ENCODE measurements at regions not wholly inside any gene's neighbourhood (a gene's known extent, or its start where the extent isn't known, plus 50 kb on each side); places are given as distances from the start of the nearest gene placed in this dataset.
A peak's percentile ranks its signal among the peaks of the same experiment; 100 is the strongest.
"Not testable (repeated sequence)": the region's sequence is repeated elsewhere in the genome, so short reads cannot be mapped to it uniquely, and the experiment has no call there.

- Mint-ChIP-seq H3K27ac (peak overlapping the region; percentile 23 to 80 (median 47)), H3K9me3 (no peaks in the 10 kb centered on the region), H3K27me3 (ENCODE audit: low read depth) (no peaks in the 10 kb centered on the region), H3K4me3 (no peak overlapping the region), H3K36me3 (ENCODE audit: low read depth) (no peaks in the 10 kb centered on the region), H3K4me1 (peaks cover 44% of the 10 kb centered on the region)
- TF ChIP-seq CTCF (IDR thresholded peaks at IDR 0.05; ENCODE audit: unreplicated experiment in 3 of 3), result no peak
Observed at GRCh38 chr15:35697549-35698299, 151.8 kb upstream of the DPH6 start.

DNA sequence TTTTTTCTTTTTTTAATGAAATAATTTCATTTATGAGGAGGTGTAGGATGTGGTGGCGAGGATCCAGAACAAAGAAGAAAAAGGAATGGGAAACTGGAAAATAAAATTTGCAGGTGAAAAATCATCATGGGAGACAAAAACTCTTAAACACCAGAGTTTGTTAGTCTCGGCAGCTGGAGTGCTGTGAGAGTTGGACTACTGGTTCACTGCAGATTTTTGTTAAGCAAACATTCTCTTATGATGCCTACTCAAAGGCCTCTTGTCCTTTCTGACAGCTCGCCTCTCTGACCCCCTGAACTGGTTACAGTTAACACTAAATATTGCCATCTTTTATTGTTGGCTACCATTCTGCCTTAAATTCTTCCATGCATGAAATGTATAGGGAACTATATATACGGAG lies 152.4 kb upstream of the DPH6 start:
- H3K9me3 Mint-ChIP-seq, result no peaks in the 10 kb centered on the region
- TF ChIP-seq CTCF (IDR thresholded peaks at IDR 0.05; ENCODE audit: unreplicated experiment in 3 of 3), result no peak
- no peak overlapping the region for H3K4me3 Mint-ChIP-seq
- peaks cover 41% of the 10 kb centered on the region for H3K4me1 Mint-ChIP-seq
- H3K27ac Mint-ChIP-seq, result peak overlapping the region; percentile 23 to 80 (median 47)
- no peaks in the 10 kb centered on the region for H3K36me3 Mint-ChIP-seq (ENCODE audit: low read depth)
- no peaks in the 10 kb centered on the region for H3K27me3 Mint-ChIP-seq (ENCODE audit: low read depth)

DNA sequence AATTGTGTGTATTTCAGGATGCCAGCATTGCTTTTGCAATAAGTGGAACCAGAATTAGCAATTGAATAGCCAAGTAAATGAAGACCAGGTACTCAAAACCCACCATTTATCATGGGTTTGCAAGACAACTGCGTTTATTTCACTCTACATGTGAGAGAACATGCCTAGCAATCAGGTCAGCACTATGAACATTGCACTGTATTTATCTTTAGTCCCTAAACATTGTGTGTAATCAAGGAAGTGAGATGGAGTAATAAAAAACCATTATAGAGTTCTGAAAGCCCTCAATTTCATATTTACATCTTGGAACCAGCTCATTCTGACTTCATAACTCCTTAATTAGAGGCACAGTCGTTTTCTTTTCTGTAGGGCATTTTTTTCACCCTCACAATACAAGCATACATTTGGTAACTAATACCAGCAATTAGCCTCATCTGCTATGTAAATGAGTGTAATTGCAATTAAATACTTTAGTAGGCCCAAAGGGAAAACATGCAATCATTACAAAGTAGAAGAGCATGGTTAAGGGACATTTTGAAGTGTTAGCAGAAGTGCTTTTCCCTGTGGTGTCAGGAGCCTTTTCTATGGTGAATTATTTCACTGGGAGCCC lies 153.1 kb upstream of the DPH6 start:
- Mint-ChIP-seq H3K4me1 (peaks cover 45% of the 10 kb centered on the region), H3K27ac (peak overlapping the region in 2 of 3 experiments; percentile 23 to 47), H3K9me3 (no peaks in the 10 kb centered on the region), H3K36me3 (ENCODE audit: low read depth) (no peaks in the 10 kb centered on the region), H3K27me3 (ENCODE audit: low read depth) (no peaks in the 10 kb centered on the region), H3K4me3 (no peak overlapping the region)
- TF ChIP-seq CTCF (IDR thresholded peaks at IDR 0.05; ENCODE audit: unreplicated experiment in 3 of 3), result no peak

GRCh38 chr15:35700091-35700593 lies 154.2 kb upstream of the DPH6 start:
- H3K27me3 Mint-ChIP-seq (ENCODE audit: low read depth); H3K9me3 Mint-ChIP-seq; H3K36me3 Mint-ChIP-seq (ENCODE audit: low read depth); H3K4me3 Mint-ChIP-seq; H3K27ac Mint-ChIP-seq: not testable (repeated sequence)
- peaks cover 54% of the 10 kb centered on the region for H3K4me1 Mint-ChIP-seq

DNA sequence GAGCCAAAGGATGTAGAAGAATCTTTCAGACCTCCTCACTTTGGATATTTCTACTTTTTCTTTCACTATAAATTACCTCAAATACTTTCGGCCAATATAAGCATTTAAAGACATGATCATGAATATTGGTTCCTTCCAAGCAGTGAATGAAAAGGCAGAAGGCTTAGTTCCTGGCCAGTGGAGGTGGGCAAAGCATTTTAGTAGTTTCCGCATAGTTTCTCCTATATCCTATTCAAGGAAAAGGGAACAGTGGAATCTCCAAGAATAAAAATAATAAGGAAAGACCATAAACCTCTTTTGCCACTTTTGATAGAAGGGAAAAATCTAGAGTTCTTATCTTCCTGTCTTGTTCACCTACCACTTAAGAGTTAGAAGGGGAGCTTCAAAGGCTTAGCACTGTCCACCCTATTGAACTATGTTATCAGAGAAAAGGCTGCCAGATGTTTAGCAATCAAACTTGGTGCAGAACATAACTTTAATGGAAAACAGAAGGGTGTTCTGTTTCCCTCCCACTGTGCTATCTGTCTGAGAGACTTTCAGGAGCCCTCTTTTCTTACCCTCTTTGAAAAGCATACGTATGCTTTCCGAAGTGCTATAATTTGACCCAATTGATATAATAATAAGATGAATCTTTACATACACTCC lies 155.6 kb upstream of the DPH6 start:
- Mint-ChIP-seq H3K36me3 (ENCODE audit: low read depth) (no peaks in the 10 kb centered on the region), H3K27ac (peak overlapping the region; percentile 74 to 88 (median 82)), H3K4me1 (peaks cover 68% of the 10 kb centered on the region), H3K27me3 (ENCODE audit: low read depth) (no peaks in the 10 kb centered on the region), H3K9me3 (no peaks in the 10 kb centered on the region), H3K4me3 (no peak overlapping the region)
- TF ChIP-seq CTCF (IDR thresholded peaks at IDR 0.05; ENCODE audit: unreplicated experiment in 3 of 3), result no peak

- no peaks in the 10 kb centered on the region for H3K27me3 Mint-ChIP-seq (ENCODE audit: low read depth)
- H3K4me3 Mint-ChIP-seq, result no peak overlapping the region
- peak overlapping the region in 1 of 3 experiments; percentile 88 for H3K27ac Mint-ChIP-seq
- no peaks in the 10 kb centered on the region for H3K9me3 Mint-ChIP-seq
- TF ChIP-seq CTCF (IDR thresholded peaks at IDR 0.05; ENCODE audit: unreplicated experiment in 3 of 3), result no peak
- H3K4me1 Mint-ChIP-seq, result peaks cover 56% of the 10 kb centered on the region
- H3K36me3 Mint-ChIP-seq (ENCODE audit: low read depth), result no peaks in the 10 kb centered on the region
Observed at GRCh38 chr15:35702946-35703495, 157.1 kb upstream of the DPH6 start.

Data from nephron (organoid).